SK-N-SH treated with all-trans-retinoic acid at 6 μM for 48 hours (cell line): ENCODE measurements at regions not wholly inside any gene's neighbourhood (a gene's known extent, or its start where the extent isn't known, plus 50 kb on each side); places are given as distances from the start of the nearest gene placed in this dataset.

Experiments
- ARNTL ChIP-seq: fragments of 450-650 bp; formaldehyde crosslinking; IDR thresholded peaks from 2 replicates; pipeline ENCODE4 v1.5.0; 2020; ENCODE audit warnings: low read depth, mild to moderate bottlenecking, moderate library complexity, borderline replicate concordance
- BACH2 ChIP-seq: fragments of 250-450 bp; sonication (Bioruptor Pico); IDR thresholded peaks from 2 replicates; pipeline ENCODE4 v1.9.0; 2021; ENCODE audit warnings: mild to moderate bottlenecking, borderline replicate concordance
- CREB5 ChIP-seq: fragments of 250-450 bp; sonication (Bioruptor Pico); IDR thresholded peaks from 2 replicates; pipeline ENCODE4 v1.5.1; 2020; ENCODE audit warnings: low read depth, mild to moderate bottlenecking, moderate library complexity
- OSR1 ChIP-seq: fragments of 250-450 bp; sonication (Bioruptor Pico); IDR thresholded peaks from 2 replicates; pipeline ENCODE4 v1.8.0; 2022; ENCODE audit warnings: moderate library complexity, mild to moderate bottlenecking, inconsistent platforms
- RARB ChIP-seq: fragments of 250-450 bp; sonication (Bioruptor Pico); IDR thresholded peaks from 2 replicates; pipeline ENCODE4 v1.8.0; 2021; ENCODE audit warnings: mild to moderate bottlenecking, moderate library complexity
- ZC3H10 ChIP-seq: fragments of 250-450 bp; sonication (Bioruptor Pico); IDR thresholded peaks from 2 replicates; pipeline ENCODE4 v1.5.1; 2021; ENCODE audit warnings: mild to moderate bottlenecking, moderate library complexity
- ZFP30 ChIP-seq: fragments of 450-650 bp; formaldehyde crosslinking; IDR thresholded peaks from 2 replicates; pipeline ENCODE4 v1.5.0; 2022; ENCODE audit warnings: mild to moderate bottlenecking, moderate library complexity
- ZNF8 ChIP-seq: fragments of 450-650 bp; formaldehyde crosslinking; IDR thresholded peaks from 2 replicates; pipeline ENCODE4 v1.5.0; 2020; ENCODE audit warnings: mild to moderate bottlenecking, moderate library complexity

GRCh38 chr9:570187-570586, 271.3 kb upstream of the DMRT1 start:
- TF ChIP-seq CREB5 = no peak
- no peak for TF ChIP-seq ZFP30 (CRISPR knock-in tag)
- TF ChIP-seq ZC3H10 = no peak
- TF ChIP-seq RARB (CRISPR knock-in tag) = no peak
- TF ChIP-seq ARNTL (CRISPR knock-in tag) = no peak
- TF ChIP-seq ZNF8 (CRISPR knock-in tag) = no peak
- no peak for TF ChIP-seq OSR1 (CRISPR knock-in tag)
- no peak for TF ChIP-seq BACH2 (CRISPR knock-in tag)
